ENCODE measurements at regions not wholly inside any gene's neighbourhood (a gene's known extent, or its start where the extent isn't known, plus 50 kb on each side); places are given as distances from the start of the nearest gene placed in this dataset.

- TF ChIP-seq RAD21 (IDR thresholded peaks at IDR 0.05; ENCODE audit: low read depth) (no peak), FOXM1 (IDR thresholded peaks at IDR 0.05; ENCODE audit: borderline replicate concordance, low read depth) (no peak), TAF1 (IDR thresholded peaks at IDR 0.05; ENCODE audit: low read depth) (no peak), EGR1 (IDR thresholded peaks at IDR 0.05) (no peak), MAX (IDR thresholded peaks at IDR 0.05) (no peak), TEAD4 (IDR thresholded peaks at IDR 0.05) (no peak), USF1 (IDR thresholded peaks at IDR 0.05) (no peak)
These were observed 137.8 kb downstream of the CSNK2A3 start for GRCh38 chr11:11215058-11215815.

DNA sequence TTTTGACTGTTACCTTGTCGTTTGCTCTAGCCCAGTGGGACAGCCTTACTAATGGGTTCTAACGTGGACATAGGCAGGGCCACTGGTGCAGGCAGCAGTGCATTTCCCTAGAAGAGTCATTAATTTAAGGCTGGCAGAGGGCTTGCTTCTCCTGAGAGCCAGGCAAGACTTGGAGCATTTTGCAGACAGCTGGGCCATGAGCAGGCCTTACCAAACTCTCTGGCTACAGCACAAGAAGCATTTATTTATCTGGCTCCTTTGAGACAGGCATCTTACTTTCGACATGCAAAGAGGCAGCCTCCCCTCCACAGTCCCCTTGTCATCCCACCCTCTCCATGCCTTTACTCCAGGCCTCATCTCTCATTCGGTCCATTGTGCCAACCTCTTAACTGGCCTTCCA, 139.9 kb downstream of the CSNK2A3 start:
- TF ChIP-seq USF1 (IDR thresholded peaks at IDR 0.05) (no peak), TCF12 (IDR thresholded peaks at IDR 0.05; ENCODE audit: low read depth) (no peak), YY1 (IDR thresholded peaks at IDR 0.05; ENCODE audit: low read depth) (no peak), CEBPB (IDR thresholded peaks at IDR 0.05) (no peak), EP300 (IDR thresholded peaks at IDR 0.05; ENCODE audit: borderline replicate concordance) (no peak), TEAD4 (IDR thresholded peaks at IDR 0.05) (no peak)

DNA sequence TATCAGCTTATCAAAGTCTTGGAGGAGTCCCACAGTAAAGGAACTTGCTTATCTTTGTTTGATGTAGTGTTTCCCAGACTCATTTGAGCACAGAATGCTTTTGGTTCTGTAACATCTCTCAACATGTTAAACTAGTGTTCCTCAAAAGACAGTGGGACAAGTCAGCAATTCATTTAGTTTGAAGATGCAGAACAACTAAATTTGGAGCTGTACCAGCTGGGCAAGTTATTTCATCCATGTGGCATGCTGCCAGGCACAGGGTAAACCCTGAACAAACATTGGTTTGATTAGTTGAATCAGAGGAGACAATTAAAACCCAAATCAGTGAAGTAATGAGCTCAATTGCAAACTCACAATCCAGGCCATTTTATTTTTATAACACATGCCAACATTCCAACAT, 141.2 kb downstream of the CSNK2A3 start:
- peak; percentile 52; the same call in 1 of the 2 replicates for TF ChIP-seq NFIC (IDR thresholded peaks at IDR 0.05)
- TF ChIP-seq FOXM1 (IDR thresholded peaks at IDR 0.05; ENCODE audit: borderline replicate concordance, low read depth), result no peak

GRCh38 chr11:11211186-11211585, 141.9 kb downstream of the CSNK2A3 start:
- TF ChIP-seq, protein P1, sequence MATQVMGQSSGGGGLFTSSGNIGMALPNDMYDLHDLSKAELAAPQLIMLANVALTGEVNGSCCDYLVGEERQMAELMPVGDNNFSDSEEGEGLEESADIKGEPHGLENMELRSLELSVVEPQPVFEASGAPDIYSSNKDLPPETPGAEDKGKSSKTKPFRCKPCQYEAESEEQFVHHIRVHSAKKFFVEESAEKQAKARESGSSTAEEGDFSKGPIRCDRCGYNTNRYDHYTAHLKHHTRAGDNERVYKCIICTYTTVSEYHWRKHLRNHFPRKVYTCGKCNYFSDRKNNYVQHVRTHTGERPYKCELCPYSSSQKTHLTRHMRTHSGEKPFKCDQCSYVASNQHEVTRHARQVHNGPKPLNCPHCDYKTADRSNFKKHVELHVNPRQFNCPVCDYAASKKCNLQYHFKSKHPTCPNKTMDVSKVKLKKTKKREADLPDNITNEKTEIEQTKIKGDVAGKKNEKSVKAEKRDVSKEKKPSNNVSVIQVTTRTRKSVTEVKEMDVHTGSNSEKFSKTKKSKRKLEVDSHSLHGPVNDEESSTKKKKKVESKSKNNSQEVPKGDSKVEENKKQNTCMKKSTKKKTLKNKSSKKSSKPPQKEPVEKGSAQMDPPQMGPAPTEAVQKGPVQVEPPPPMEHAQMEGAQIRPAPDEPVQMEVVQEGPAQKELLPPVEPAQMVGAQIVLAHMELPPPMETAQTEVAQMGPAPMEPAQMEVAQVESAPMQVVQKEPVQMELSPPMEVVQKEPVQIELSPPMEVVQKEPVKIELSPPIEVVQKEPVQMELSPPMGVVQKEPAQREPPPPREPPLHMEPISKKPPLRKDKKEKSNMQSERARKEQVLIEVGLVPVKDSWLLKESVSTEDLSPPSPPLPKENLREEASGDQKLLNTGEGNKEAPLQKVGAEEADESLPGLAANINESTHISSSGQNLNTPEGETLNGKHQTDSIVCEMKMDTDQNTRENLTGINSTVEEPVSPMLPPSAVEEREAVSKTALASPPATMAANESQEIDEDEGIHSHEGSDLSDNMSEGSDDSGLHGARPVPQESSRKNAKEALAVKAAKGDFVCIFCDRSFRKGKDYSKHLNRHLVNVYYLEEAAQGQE (IDR thresholded peaks at IDR 0.05; ENCODE audit: low read depth), result no peak
- TF ChIP-seq TEAD4 (IDR thresholded peaks at IDR 0.05) (no peak), CREB1 (IDR thresholded peaks at IDR 0.05; ENCODE audit: low read depth) (no peak), TCF12 (IDR thresholded peaks at IDR 0.05; ENCODE audit: low read depth) (no peak), NFIC (IDR thresholded peaks at IDR 0.05) (no peak), EP300 (IDR thresholded peaks at IDR 0.05; ENCODE audit: borderline replicate concordance) (no peak), CEBPB (IDR thresholded peaks at IDR 0.05) (no peak), RAD21 (IDR thresholded peaks at IDR 0.05; ENCODE audit: low read depth) (no peak), ZBTB7A (IDR thresholded peaks at IDR 0.05; ENCODE audit: low read depth) (no peak), YY1 (IDR thresholded peaks at IDR 0.05; ENCODE audit: low read depth) (no peak), USF1 (IDR thresholded peaks at IDR 0.05) (no peak), TAF1 (IDR thresholded peaks at IDR 0.05; ENCODE audit: low read depth) (no peak), EGR1 (IDR thresholded peaks at IDR 0.05) (no peak), MAX (IDR thresholded peaks at IDR 0.05) (no peak), FOXM1 (IDR thresholded peaks at IDR 0.05; ENCODE audit: borderline replicate concordance, low read depth) (no peak)

DNA sequence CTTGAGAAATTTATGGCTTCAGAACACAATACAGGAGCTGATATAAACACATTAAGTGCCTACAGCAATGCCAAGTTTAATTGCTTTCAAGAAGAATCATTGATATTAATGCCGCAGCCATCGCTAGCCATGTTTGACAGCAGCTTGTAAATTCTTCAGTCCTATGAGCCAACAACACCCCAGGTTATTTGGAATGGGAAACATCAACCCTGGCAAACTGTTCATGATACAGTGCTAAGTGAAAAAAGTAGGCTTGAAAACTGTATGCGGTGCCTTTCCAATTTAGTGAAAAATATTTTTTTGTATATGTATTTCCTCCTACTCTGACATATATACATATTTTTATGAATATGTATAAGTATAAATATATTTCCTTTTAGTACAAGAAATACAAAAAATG, 142.6 kb downstream of the CSNK2A3 start:
- no peak for TF ChIP-seq USF1 (IDR thresholded peaks at IDR 0.05)
- no peak for TF ChIP-seq RAD21 (IDR thresholded peaks at IDR 0.05; ENCODE audit: low read depth)
- TF ChIP-seq TCF12 (IDR thresholded peaks at IDR 0.05; ENCODE audit: low read depth), result no peak
- TF ChIP-seq EGR1 (IDR thresholded peaks at IDR 0.05), result no peak
- TF ChIP-seq EP300 (IDR thresholded peaks at IDR 0.05; ENCODE audit: borderline replicate concordance), result no peak
- TF ChIP-seq CREB1 (IDR thresholded peaks at IDR 0.05; ENCODE audit: low read depth), result no peak

- no peak for TF ChIP-seq RAD21 (IDR thresholded peaks at IDR 0.05; ENCODE audit: low read depth)
- no peak for TF ChIP-seq TEAD4 (IDR thresholded peaks at IDR 0.05)
- no peak for TF ChIP-seq ZBTB7A (IDR thresholded peaks at IDR 0.05; ENCODE audit: low read depth)
- no peak for TF ChIP-seq CREB1 (IDR thresholded peaks at IDR 0.05; ENCODE audit: low read depth)
- no peak for TF ChIP-seq FOXM1 (IDR thresholded peaks at IDR 0.05; ENCODE audit: borderline replicate concordance, low read depth)
- TF ChIP-seq NFIC (IDR thresholded peaks at IDR 0.05), result no peak
- no peak for TF ChIP-seq EGR1 (IDR thresholded peaks at IDR 0.05)
- no peak for TF ChIP-seq TCF12 (IDR thresholded peaks at IDR 0.05; ENCODE audit: low read depth)
- no peak for TF ChIP-seq TAF1 (IDR thresholded peaks at IDR 0.05; ENCODE audit: low read depth)
- no peak for TF ChIP-seq MAX (IDR thresholded peaks at IDR 0.05)
- no peak for TF ChIP-seq EP300 (IDR thresholded peaks at IDR 0.05; ENCODE audit: borderline replicate concordance)
- TF ChIP-seq YY1 (IDR thresholded peaks at IDR 0.05; ENCODE audit: low read depth), result no peak
- TF ChIP-seq USF1 (IDR thresholded peaks at IDR 0.05), result no peak
These were observed 143.1 kb downstream of the CSNK2A3 start for GRCh38 chr11:11209967-11210366.

Measured in Ishikawa (cell line).